Activated CD4-positive, alpha-beta T cell treated with anti-CD3 and anti-CD28 coated beads, Interleukin-2, amount 10 ng/mL, durations not matched to agents 7 days and 5 days (primary cell): ENCODE measurements at regions not wholly inside any gene's neighbourhood (a gene's known extent, or its start where the extent isn't known, plus 50 kb on each side); places are given as distances from the start of the nearest gene placed in this dataset.

Experiments
- CTCF ChIA-PET: fragments of 350-600 bp; sonication (Branson Sonifier 250); formaldehyde crosslinking; loops from one replicate; lab custom pipeline; 2021; ENCODE audit warnings: antibody characterized with exemption; lab: Charles Lee
- POLR2A ChIA-PET: fragments of 350-600 bp; sonication (Branson Sonifier 250); formaldehyde crosslinking; loops from one replicate; lab custom pipeline; 2021; ENCODE audit warnings: antibody characterized with exemption; lab: Charles Lee
- DNase-seq: peaks from one replicate; pipeline ENCODE4 v3.0.0-alpha.2; 2020
- H3K27ac Mint-ChIP-seq: one replicate; pipeline ENCODE4 v1.8.0; 2021; ENCODE audit warnings: mild to moderate bottlenecking, moderate library complexity, mixed read lengths
- H3K27me3 Mint-ChIP-seq: one replicate; pipeline ENCODE4 v1.8.0; 2021; ENCODE audit warnings: mixed read lengths
- H3K36me3 Mint-ChIP-seq: one replicate; pipeline ENCODE4 v1.8.0; 2021; ENCODE audit warnings: low read depth, mixed read lengths
- H3K4me1 Mint-ChIP-seq: one replicate; pipeline ENCODE4 v1.8.0; 2021; ENCODE audit warnings: mixed read lengths
- H3K4me3 Mint-ChIP-seq: one replicate; pipeline ENCODE4 v1.8.0; 2021; ENCODE audit warnings: mild to moderate bottlenecking, moderate library complexity, mixed read lengths
- H3K9me3 Mint-ChIP-seq: one replicate; pipeline ENCODE4 v1.8.0; 2021; ENCODE audit warnings: mixed read lengths

DNA sequence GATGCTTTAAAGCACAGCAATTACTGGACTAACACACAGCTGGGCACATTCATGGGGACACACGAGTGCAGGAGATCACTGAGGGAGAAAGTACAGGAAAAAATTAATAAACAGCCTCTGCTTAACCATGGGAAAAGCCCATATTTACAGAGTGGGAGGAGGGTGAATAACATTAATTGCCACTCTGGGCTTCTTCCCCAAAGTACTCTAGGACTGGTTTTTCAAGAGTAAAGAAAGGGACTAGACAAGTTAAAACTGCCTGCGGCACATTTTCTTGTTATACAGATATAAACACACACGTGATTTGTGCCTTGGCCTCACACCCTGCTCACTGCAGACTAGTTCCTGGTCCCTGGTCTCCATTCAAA, 179.7 kb upstream of the TET2 start:
- Mint-ChIP-seq H3K27me3 (peaks cover 5% of the 10 kb centered on the region), H3K36me3 (peaks cover 4% of the 10 kb centered on the region)
- POLR2A ChIA-PET: no interaction called here

DNA sequence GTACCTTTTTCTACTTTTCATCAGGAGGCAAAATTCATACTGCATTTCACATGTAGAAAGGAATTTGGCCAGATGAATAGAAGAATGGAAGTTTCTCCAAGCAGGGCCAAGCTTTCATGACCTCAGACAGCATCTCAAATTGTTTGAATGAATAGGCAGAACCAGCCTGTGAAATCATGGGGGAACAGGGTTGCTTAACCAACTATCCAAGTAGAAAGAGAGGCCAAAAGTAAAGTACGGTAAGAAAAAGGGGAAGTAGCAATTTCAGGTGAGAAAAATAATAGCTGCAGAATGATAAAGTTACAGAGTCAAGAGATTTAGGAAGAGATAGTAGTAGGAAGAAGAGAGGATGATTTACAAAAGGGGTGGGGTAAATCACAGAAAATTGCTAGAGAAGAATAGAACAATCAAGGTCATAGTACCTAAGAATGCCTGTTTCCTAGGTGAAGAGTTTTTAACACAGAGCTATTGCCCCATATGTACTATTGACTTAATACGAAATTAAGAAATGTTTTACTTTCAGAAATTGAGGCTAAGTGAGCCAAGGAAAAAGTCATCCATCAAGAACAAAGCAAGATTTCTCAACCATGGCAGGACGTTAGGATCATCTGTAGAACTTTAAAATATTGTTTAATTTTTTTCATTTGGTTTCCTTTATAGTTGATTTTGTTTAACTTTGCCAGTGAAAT, 177.1 kb upstream of the TET2 start:
- Mint-ChIP-seq H3K27ac (no peak overlapping the region), H3K4me3 (no peak overlapping the region), H3K27me3 (peaks cover 4% of the 10 kb centered on the region), H3K4me1 (peaks cover 16% of the 10 kb centered on the region), H3K9me3 (peaks cover 3% of the 10 kb centered on the region), H3K36me3 (peaks cover 4% of the 10 kb centered on the region)
- ChIA-PET POLR2A (no interaction called here), CTCF (no interaction called here)
- no peak for DNase-seq

More for the DNA sequence above, 179.7 kb upstream of the TET2 start:
- DNase-seq: peak; percentile 10
- peak overlapping the region; percentile 96 for H3K27ac Mint-ChIP-seq
- H3K4me3 Mint-ChIP-seq: peak overlapping the region; percentile 60
- CTCF ChIA-PET: no interaction called here
- H3K9me3 Mint-ChIP-seq: peaks cover 11% of the 10 kb centered on the region
- H3K4me1 Mint-ChIP-seq: peaks cover 16% of the 10 kb centered on the region

DNA sequence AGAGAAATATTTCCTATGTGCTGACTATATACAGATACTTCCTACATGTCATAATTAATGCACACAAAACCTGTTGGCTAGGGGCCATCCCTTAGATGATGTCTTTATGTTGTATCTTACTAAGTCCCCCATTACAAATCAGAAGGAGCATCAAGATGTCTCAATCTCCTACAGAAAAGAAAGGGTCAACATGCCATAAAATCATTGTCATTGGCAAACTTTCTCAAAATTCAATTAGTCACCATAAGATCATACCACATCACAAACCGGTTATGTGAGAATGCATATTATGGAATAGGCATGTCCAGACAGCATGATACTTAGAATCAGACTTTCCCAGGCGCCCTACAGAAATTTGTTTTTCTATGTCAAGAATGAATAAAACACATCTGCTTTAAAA, 175.2 kb upstream of the TET2 start:
- no peak for DNase-seq
- Mint-ChIP-seq H3K36me3 (peaks cover 4% of the 10 kb centered on the region), H3K4me1 (peaks cover 11% of the 10 kb centered on the region), H3K4me3 (no peak overlapping the region), H3K27ac (no peak overlapping the region), H3K27me3 (peaks cover 4% of the 10 kb centered on the region), H3K9me3 (no peaks in the 10 kb centered on the region)
- CTCF ChIA-PET: no interaction called here
- POLR2A ChIA-PET: interaction anchor here (0.6 kb wide), 1 partner anchor 164 kb away, joined by 3 read pairs; no protein-coding TSS in a partner anchor

DNA sequence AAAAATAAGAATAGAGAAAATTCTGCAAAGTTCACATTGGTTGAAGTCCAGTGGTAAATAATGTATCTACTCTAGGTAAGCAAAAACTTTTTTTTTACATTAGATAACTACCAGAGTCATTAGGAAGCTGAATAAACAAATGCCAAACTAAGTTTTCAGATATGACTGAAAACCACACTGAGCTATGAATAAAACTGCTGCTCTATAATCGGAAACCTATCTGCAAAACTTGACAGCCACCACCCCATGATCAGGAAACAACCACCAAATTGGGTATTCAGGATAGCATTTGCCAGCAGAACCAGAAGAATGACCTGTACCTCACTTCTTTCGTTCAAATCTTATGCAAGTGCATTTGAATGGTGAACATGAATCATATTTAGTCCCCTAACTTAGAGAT, 173.0 kb upstream of the TET2 start:
- no peaks in the 10 kb centered on the region for H3K4me1 Mint-ChIP-seq
- CTCF ChIA-PET: interaction anchor here (1.4 kb wide), 1 partner anchor 9 kb away, joined by 4 read pairs; no protein-coding TSS in a partner anchor
- DNase-seq: no peak
- peaks cover 4% of the 10 kb centered on the region for H3K27me3 Mint-ChIP-seq
- no peak overlapping the region for H3K4me3 Mint-ChIP-seq
- POLR2A ChIA-PET: no interaction called here
- H3K27ac Mint-ChIP-seq: no peak overlapping the region
- H3K9me3 Mint-ChIP-seq: no peaks in the 10 kb centered on the region
- peaks cover 2% of the 10 kb centered on the region for H3K36me3 Mint-ChIP-seq

DNA sequence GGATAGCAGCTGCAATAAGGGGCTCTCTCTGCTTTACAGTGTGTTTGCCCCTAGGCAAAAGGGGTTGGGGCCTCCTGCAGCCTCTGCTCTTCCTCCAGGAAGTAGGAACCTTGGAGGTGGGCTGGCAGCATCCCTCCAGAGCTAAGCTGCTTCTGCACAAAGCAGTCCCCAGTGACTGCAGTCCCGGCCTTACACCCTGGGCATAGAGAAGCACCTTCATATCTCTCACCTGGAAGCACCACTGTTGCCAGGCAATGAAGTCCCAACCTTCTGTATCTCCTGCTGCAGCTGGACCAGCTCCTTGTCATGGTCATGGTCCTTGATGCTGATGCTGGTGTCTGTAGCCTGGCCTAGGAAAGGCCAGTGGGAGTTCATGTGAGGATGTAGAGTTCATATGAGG, 171.1 kb upstream of the TET2 start:
- Mint-ChIP-seq H3K36me3 (peaks cover 2% of the 10 kb centered on the region), H3K27ac (no peak overlapping the region), H3K27me3 (peaks cover 5% of the 10 kb centered on the region), H3K4me1 (no peaks in the 10 kb centered on the region), H3K4me3 (no peak overlapping the region), H3K9me3 (no peaks in the 10 kb centered on the region)
- DNase-seq: no peak
- ChIA-PET CTCF (interaction anchor here (1.5 kb wide), 1 partner anchor 12 kb away, joined by 3 read pairs; no protein-coding TSS in a partner anchor), POLR2A (no interaction called here)

- peaks cover 5% of the 10 kb centered on the region for H3K27me3 Mint-ChIP-seq
- no peak for DNase-seq
- H3K9me3 Mint-ChIP-seq: no peaks in the 10 kb centered on the region
- H3K36me3 Mint-ChIP-seq: peaks cover 2% of the 10 kb centered on the region
- no peak overlapping the region for H3K4me3 Mint-ChIP-seq
- ChIA-PET POLR2A (no interaction called here), CTCF (interaction anchor here (1.5 kb wide), 1 partner anchor 13 kb away, joined by 3 read pairs; no protein-coding TSS in a partner anchor)
- no peaks in the 10 kb centered on the region for H3K4me1 Mint-ChIP-seq
- H3K27ac Mint-ChIP-seq: no peak overlapping the region
These were observed 170.4 kb upstream of the TET2 start for GRCh38 chr4:104976262-104976661.

DNA sequence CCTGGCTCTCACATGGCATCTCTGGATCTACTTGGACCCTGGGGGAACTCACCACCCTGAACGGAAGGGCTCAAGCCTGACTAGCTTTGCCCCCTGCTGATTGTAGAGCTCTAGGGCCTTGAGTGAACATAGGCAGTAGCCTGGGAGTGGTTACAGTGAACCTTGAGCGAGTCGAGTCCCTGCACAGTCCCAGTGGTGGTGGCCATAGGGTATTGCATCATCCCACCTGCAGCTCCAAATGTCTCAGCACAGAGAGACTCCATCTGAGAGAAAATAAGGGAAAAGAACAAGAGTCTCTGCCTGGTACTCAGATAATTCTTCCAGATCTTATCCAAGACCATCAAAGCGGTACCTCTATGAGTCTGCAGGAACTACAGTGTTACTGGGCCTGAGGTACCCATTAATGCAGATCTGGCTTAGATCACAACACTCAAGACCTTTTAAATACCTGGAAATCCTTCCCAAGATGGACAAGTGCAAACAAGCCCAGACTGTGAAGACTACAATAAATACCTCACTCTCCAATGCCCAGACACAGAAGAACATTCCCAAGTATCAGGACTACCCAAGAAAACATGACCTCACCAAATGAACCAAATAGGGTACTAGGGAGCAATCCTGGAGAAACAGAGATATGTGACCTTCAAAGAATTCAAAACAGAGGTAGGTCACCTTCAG, 167.5 kb upstream of the TET2 start:
- H3K27ac Mint-ChIP-seq: no peak overlapping the region
- peaks cover 6% of the 10 kb centered on the region for H3K9me3 Mint-ChIP-seq
- no peak for DNase-seq
- ChIA-PET POLR2A (no interaction called here), CTCF (no interaction called here)
- H3K4me3 Mint-ChIP-seq: no peak overlapping the region
- H3K36me3 Mint-ChIP-seq: no peaks in the 10 kb centered on the region
- H3K27me3 Mint-ChIP-seq: peaks cover 11% of the 10 kb centered on the region
- H3K4me1 Mint-ChIP-seq: no peaks in the 10 kb centered on the region

DNA sequence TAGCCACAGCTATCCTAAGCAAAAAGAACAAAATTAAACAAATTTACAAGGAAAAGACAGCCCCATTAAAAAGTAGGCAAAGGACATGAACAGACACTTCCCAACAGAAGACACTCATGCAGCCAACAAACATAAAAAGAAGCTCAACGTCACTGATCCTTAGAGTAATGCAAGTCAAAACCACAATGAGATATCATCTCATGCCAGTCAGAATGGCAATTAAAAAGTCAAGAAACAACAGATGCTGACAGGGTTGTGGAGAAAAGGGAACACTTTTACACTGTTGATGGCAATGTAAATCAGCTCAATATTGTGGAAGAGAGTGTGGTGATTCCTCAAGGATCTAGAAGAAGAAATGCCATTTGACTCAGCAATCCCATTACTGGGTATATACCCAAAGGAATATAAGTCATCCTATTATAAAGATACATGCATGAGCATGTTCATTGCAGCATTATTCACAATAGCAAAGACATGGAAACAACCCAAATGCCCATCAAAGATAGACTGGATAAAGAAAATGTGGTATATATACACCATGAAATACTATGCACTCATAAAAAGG, 163.0 kb upstream of the TET2 start:
- Mint-ChIP-seq H3K4me3 (no peak overlapping the region), H3K36me3 (no peaks in the 10 kb centered on the region), H3K9me3 (peaks cover 6% of the 10 kb centered on the region), H3K4me1 (no peaks in the 10 kb centered on the region), H3K27me3 (peaks cover 13% of the 10 kb centered on the region), H3K27ac (no peak overlapping the region)
- CTCF ChIA-PET: no interaction called here
- POLR2A ChIA-PET: no interaction called here
- DNase-seq: no peak

DNA sequence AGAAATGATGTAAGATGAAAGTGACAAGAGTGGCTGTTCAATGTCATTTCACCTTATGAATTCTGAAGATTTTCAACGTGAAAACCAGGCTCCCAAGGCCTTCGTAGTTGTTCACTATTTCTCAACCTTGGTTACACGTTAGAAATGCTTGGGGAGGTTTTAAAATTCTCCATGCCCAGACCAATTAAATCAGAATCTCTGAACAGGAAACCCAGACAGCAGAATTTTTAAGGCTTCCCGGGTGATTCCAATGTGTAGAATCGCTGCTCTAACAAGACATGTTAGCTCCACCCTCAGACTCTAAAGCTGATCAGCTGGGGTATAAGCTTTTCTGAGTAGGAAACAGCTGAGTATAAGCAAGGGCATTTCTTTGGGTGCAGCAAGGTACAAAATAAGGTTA, 160.4 kb upstream of the TET2 start:
- DNase-seq: no peak
- Mint-ChIP-seq H3K9me3 (peaks cover 6% of the 10 kb centered on the region), H3K4me3 (no peak overlapping the region), H3K36me3 (no peaks in the 10 kb centered on the region), H3K27ac (no peak overlapping the region), H3K27me3 (peaks cover 18% of the 10 kb centered on the region), H3K4me1 (no peaks in the 10 kb centered on the region)
- ChIA-PET POLR2A (no interaction called here), CTCF (interaction anchor here (1.7 kb wide), 1 partner anchor 22 kb away, joined by 3 read pairs; no protein-coding TSS in a partner anchor)

DNA sequence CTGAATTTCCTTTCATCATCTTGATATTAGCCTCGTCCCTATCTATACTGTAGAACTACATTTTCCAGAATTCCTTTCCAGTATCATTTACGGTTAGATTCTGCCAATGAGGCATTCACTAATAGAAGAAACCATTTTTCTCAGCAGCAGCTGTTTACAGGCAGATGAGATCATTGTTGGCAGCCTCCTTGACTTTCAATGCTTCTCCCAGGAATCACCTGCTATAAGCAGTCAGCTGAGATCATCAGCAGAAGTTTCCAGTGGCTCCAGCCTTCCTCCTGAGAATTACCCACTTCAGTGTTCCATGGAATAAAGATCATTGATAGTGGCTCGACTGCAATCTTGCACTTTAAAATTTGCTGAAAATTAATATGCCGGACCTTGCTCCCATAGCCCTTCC, 157.3 kb upstream of the TET2 start:
- H3K27ac Mint-ChIP-seq: no peak overlapping the region
- peaks cover 12% of the 10 kb centered on the region for H3K27me3 Mint-ChIP-seq
- no peaks in the 10 kb centered on the region for H3K4me1 Mint-ChIP-seq
- DNase-seq: no peak
- H3K4me3 Mint-ChIP-seq: no peak overlapping the region
- no peaks in the 10 kb centered on the region for H3K36me3 Mint-ChIP-seq
- CTCF ChIA-PET: no interaction called here
- POLR2A ChIA-PET: no interaction called here
- peaks cover 5% of the 10 kb centered on the region for H3K9me3 Mint-ChIP-seq

DNA sequence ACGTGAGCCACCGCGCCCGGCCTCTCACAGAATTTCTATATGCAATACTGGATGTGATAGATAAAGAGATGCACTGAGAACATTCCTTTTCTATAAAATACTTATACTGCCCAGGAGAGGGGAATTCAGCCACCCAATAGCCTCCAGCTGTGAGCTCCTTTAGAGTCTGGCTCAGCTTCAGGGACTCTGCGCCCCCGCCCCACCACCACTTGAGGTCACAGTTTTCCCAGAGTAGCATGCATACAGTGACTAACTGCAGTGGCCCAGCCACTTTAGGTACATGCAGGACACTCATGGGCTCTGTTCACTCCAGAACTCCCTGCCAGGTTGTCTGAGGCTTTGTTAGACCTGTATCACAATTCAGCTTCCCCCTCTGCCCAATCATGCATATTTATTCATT, 144.4 kb upstream of the TET2 start:
- Mint-ChIP-seq H3K4me3 (no peak overlapping the region), H3K36me3 (no peaks in the 10 kb centered on the region), H3K27ac (no peak overlapping the region), H3K9me3 (no peaks in the 10 kb centered on the region), H3K27me3 (peaks cover 8% of the 10 kb centered on the region), H3K4me1 (no peaks in the 10 kb centered on the region)
- DNase-seq: no peak
- POLR2A ChIA-PET: no interaction called here
- CTCF ChIA-PET: no interaction called here

GRCh38 chr4:105014234-105014633, 132.4 kb upstream of the TET2 start:
- POLR2A ChIA-PET: no interaction called here
- H3K4me1 Mint-ChIP-seq: no peaks in the 10 kb centered on the region
- CTCF ChIA-PET: no interaction called here
- peaks cover 12% of the 10 kb centered on the region for H3K9me3 Mint-ChIP-seq
- no peak overlapping the region for H3K27ac Mint-ChIP-seq
- H3K36me3 Mint-ChIP-seq: peaks cover 3% of the 10 kb centered on the region
- H3K4me3 Mint-ChIP-seq: no peak overlapping the region
- peaks cover 16% of the 10 kb centered on the region for H3K27me3 Mint-ChIP-seq
- no peak for DNase-seq

DNA sequence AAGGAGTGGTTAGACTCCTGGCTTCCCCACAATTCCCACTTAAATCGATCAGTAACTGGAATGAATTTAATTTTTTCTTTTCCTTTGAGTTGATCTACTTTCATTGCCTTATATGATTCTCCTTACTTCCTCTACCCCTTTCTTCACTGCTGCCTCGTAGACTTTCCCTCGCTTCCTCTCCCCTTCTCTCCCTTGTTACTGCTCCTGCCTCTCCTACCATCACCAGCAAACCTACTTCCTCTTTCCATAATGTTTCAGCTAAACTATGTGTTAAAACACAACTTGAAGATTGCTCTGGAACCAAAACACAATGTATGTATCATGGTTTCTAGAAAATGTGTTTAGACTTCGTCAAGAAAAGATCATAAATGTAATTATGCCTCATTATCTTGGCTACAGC, 132.0 kb upstream of the TET2 start:
- ChIA-PET POLR2A (no interaction called here), CTCF (no interaction called here)

More for the DNA sequence above, 132.0 kb upstream of the TET2 start:
- H3K9me3 Mint-ChIP-seq: peaks cover 9% of the 10 kb centered on the region
- H3K4me1 Mint-ChIP-seq: no peaks in the 10 kb centered on the region
- DNase-seq: no peak
- no peak overlapping the region for H3K4me3 Mint-ChIP-seq
- H3K36me3 Mint-ChIP-seq: peaks cover 3% of the 10 kb centered on the region
- H3K27ac Mint-ChIP-seq: no peak overlapping the region
- peaks cover 16% of the 10 kb centered on the region for H3K27me3 Mint-ChIP-seq
